AG04450 (cell line): ENCODE measurements at regions not wholly inside any gene's neighbourhood (a gene's known extent, or its start where the extent isn't known, plus 50 kb on each side); places are given as distances from the start of the nearest gene placed in this dataset.

Experiments
- CTCF ChIA-PET: fragments of 300-600, 350-600 bp; formaldehyde crosslinking; extraction: SDS; loops from one replicate; lab custom pipeline; 2022; ENCODE audit warnings: antibody characterized with exemption, inconsistent platforms; lab: Charles Lee
- POLR2A ChIA-PET: fragments of 350-600 bp; formaldehyde crosslinking; extraction: SDS; loops from one replicate; lab custom pipeline; 2021; ENCODE audit warnings: antibody characterized with exemption, inconsistent platforms; lab: Yijun Ruan, JAX
- DNase-seq: peaks from one replicate; pipeline ENCODE4 v3.0.0-alpha.2; 2011; ENCODE audit warnings: low read depth, low spot score
- H3K27ac ChIP-seq: one replicate; pipeline ENCODE4 v1.5.1; 2012; ENCODE audit warnings: low read depth, low read length, control low read depth
- H3K27me3 ChIP-seq: one replicate; pipeline ENCODE4 v1.6.0; 2012; ENCODE audit warnings: low read length; ENCODE audit not compliant: control insufficient read depth, insufficient read depth
- H3K4me3 ChIP-seq: 2 replicates; pipeline ENCODE4 v1.5.1; 2011; ENCODE audit warnings: mild to moderate bottlenecking, low read depth, low read length, control low read depth
- H3K9me3 ChIP-seq: 2 replicates; pipeline ENCODE4 v1.5.1; 2012; ENCODE audit warnings: low read length; ENCODE audit not compliant: control insufficient read depth, insufficient read depth
- CTCF ChIP-seq: IDR thresholded peaks from 2 replicates; pipeline ENCODE4 v1.5.1; 2011; ENCODE audit warnings: low read depth, low read length, control low read depth, inconsistent platforms

GRCh38 chr17:13864521-13864920 is 204.8 kb upstream of the COX10 start:
- no peaks in the 10 kb centered on the region for H3K27me3 ChIP-seq
- no peak overlapping the region for H3K27ac ChIP-seq
- no peak for TF ChIP-seq CTCF
- H3K9me3 ChIP-seq, result no peaks in the 10 kb centered on the region
- ChIA-PET POLR2A (no interaction called here), CTCF (no interaction called here)
- no peak for DNase-seq
- H3K4me3 ChIP-seq, result no peak overlapping the region

- Histone ChIP-seq H3K27me3 (no peaks in the 10 kb centered on the region), H3K4me3 (no peak overlapping the region), H3K27ac (no peak overlapping the region), H3K9me3 (no peaks in the 10 kb centered on the region)
- POLR2A ChIA-PET, result no interaction called here
- DNase-seq, result no peak
- CTCF ChIA-PET, result no interaction called here
- no peak for TF ChIP-seq CTCF
Measured at GRCh38 chr17:13865650-13866049, 203.7 kb upstream of the COX10 start.

- ChIA-PET POLR2A (no interaction called here), CTCF (no interaction called here)
- H3K4me3 ChIP-seq, result no peak overlapping the region
- DNase-seq, result no peak
- H3K9me3 ChIP-seq, result no peaks in the 10 kb centered on the region
- H3K27me3 ChIP-seq, result no peaks in the 10 kb centered on the region
- no peak overlapping the region for H3K27ac ChIP-seq
- TF ChIP-seq CTCF, result no peak
Measured at GRCh38 chr17:13869331-13869940, 199.9 kb upstream of the COX10 start.

GRCh38 chr17:13871261-13871660 is 198.0 kb upstream of the COX10 start:
- no peak overlapping the region for H3K4me3 ChIP-seq
- no peaks in the 10 kb centered on the region for H3K27me3 ChIP-seq
- POLR2A ChIA-PET, result no interaction called here
- CTCF ChIA-PET, result no interaction called here
- no peaks in the 10 kb centered on the region for H3K9me3 ChIP-seq
- H3K27ac ChIP-seq, result no peak overlapping the region
- DNase-seq, result no peak
- no peak for TF ChIP-seq CTCF

- POLR2A ChIA-PET, result no interaction called here
- Histone ChIP-seq H3K9me3 (no peaks in the 10 kb centered on the region), H3K27ac (no peak overlapping the region), H3K4me3 (no peak overlapping the region), H3K27me3 (no peaks in the 10 kb centered on the region)
- no peak for DNase-seq
- TF ChIP-seq CTCF, result no peak
- CTCF ChIA-PET, result no interaction called here
Measured at GRCh38 chr17:13874134-13874533, 195.2 kb upstream of the COX10 start.
